EH (cell line): ENCODE measurements at regions not wholly inside any gene's neighbourhood (a gene's known extent, or its start where the extent isn't known, plus 50 kb on each side); places are given as distances from the start of the nearest gene placed in this dataset.
A peak's percentile ranks its signal among the peaks of the same experiment; 100 is the strongest.
"Not testable (repeated sequence)": the region's sequence is repeated elsewhere in the genome, so short reads cannot be mapped to it uniquely, and the experiment has no call there.

Experiments used
- DNase-seq: peaks from one replicate; pipeline ENCODE4 v3.0.0-alpha.2; 2015; ENCODE audit warnings: low read depth

DNA sequence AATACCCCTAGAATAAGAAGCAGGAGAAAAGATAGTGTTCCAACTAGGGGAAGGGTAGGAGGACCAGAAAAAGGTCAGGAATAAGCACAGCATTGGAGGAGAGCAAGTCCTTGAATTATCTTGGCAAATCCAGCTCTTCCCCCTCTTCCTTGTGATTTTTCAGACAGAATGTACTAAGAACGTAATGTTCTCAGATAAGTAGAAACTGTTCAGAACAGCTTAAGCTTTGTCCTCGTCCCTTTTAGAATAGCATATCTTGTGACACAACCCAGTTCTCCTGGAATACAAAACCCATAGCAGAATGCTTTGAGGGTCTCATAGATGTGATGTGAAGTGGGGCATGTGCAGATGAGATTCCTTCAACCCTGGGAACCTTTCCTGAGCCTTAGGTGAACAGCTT, 97.4 kb downstream of the EMB start:
- DNase-seq, result no peak

DNA sequence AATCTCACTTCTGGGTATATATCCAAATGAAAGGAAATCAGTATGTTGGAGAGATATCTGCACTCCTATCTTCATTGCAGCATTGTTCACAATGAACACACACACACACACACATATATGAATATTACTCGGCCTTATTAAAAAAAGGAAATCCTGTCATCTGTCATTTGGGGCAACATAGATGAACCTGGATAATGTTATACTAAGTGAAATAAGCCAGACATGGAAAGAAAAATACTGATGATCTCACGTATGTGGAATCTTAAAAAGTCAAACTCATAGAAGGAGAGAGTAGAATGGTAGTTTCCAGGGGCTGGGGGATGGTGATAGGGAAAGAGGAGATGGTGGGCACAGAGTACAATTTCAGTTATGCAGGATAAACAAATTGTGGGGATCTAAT, 100.3 kb downstream of the EMB start:
- DNase-seq, result no peak

DNA sequence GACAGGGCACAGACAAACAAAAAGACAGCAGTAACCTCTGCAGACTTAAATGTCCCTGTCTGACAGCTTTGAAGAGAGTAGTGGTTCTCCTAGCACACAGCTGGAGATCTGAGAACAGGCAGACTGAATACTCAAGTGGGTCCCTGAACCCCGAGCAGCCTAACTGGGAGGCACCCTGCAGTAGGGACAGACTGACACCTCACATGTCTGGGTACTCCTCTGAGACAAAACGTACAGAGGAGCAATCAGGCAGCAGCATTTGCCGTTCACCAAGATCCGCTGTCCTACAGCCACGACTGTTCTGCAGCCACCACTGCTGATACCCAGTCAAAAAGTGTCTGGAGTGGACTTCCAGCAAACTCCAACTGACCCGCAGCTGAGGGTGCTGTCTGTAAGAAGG, 110.5 kb downstream of the EMB start:
- not testable (repeated sequence) for DNase-seq

DNA sequence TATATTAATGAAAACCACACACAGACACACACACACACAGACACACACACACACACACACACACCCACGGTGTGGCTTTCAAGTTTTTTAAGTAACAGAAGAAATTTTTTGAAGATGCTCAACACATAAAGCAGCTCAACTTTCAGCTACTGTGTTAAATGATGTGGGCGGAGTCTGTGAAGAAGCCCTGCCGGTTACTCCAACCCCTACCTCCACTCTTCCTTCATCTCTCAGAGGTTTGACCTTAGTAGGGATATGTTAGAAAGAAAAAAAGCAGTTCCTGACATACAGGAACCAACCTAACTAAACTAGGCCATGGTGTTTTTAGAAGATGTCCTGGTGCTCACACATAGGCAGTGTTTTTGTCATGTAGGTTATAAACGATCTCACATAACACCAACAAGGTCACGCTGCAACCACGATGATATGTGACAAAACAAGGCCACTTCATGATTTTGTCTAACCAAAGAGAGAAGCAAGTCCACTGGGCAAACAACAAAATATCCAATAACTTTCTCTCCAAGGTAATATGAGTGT, 112.8 kb downstream of the EMB start:
- no peak for DNase-seq

DNA sequence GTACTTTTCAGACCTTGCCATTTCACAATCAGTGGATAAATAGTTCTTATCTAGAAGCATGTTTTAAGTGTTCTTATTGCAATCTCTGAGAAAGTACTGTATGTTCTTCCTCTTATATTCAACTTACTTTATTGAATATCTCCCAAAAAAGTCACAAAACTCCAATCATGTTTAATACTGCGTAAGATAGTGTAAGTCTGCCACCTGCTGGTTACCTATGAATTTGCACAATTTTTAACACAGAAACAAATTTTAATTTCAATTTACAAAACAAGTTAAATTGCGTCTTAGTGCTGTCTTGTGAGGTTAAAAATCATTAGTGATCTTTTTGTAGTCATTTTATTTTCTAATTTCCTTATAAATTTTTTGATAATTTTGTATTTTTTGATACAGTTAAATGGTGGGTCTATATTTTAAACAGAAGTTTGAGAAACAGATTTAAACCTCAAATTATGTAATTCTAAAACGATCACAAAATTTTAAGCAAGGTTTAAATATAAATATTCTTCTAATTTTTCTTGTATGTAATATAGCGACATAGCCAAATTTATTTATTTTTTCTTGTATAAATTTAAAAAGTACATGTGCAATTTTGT, 115.8 kb downstream of the EMB start:
- peak; percentile 22 for DNase-seq

DNA sequence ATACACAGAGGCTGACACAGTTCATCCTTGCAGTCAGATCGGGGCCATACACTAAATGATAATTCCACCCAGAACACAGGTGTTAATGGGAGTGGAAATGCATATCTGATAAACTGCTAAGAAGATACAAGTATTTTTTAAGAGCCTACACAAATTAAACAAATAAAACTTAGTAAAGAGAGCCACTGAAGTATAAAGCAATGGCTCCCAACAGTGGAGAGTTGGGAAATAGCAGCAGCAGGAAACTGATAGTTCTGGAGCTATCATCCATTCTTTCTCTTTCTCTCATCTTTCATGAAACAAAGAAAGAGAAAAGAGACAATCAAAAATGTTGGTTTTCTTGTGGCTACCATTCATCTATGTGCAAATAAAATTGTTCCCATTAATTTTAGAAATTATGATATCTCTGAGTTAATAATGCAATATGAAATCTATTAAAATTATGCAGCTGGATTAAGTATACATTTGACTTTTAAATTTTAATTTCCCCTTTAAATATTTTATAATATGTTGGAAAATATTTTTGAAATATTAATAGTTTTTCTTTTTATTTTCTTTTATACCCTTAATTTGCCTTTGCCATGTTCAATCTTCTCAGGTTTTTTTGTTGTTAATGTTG, 120.8 kb downstream of the EMB start:
- no peak for DNase-seq

DNA sequence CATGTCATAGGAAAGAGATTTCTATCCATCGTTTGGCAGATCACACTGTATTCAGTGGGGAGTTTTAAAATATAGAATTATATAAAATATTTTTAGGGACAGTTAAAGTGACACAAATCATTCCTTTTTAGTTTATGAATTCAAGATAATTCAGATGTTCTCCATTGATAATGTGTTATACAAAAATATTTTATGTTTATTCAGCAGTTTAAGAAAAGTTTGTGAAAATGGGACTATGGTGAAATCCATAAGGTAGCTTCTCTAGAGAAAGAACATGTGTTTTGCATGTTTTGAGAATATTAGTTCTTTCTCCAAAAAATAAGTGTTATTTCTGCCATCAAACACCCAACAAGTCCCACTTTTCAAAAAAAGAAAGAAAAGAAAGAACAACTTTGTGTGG, 122.9 kb downstream of the EMB start:
- DNase-seq, result no peak

DNA sequence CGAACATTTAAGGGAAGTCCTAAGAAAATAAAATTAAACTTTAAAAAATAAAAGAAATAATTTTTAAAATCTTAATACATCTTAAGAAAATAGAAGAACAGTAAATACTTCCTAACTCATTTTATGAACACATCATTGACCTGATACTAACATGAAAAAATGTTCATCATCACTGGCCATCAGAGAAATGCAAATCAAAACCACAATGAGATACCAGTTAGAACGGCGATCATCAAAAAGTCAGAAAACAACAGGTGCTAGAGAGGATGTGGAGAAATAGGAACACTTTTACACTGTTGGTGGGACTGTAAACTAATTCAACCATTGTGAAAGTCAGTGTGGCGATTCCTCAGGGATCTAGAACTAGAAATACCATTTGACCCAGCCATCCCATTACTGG, 134.6 kb downstream of the EMB start:
- DNase-seq, result not testable (repeated sequence)

DNA sequence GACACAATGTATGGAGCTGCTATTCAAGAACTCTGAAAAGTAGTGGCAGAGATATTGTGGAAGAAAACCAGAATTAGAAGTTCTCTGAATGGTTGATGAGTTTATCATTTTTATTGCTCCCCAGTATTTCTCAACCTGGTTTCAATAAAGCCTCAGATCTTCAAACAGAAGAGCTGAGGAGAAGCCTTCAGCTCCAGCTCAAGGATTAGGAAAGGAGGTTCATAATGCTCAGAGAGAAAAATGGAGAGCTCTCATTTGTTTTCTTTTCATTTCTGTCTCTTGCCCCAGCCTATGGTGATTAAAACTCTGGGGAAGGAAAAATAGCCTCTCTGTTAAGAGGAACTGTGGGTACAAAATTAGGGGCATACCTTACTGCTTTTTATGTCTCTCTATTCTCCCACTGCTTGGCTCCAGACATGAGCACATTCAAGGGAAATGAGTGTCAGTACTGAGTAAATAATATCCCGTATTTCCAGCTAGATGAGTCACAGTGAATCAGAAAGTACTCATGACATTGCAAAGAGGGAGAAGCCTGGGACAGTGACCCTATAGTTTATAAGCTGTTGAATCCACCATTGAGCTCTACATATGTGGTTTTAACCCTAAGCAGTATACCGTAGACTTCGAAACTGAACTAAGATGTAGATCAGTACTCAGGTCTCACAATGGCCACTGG, 138.1 kb downstream of the EMB start:
- DNase-seq, result peak; percentile 24

DNA sequence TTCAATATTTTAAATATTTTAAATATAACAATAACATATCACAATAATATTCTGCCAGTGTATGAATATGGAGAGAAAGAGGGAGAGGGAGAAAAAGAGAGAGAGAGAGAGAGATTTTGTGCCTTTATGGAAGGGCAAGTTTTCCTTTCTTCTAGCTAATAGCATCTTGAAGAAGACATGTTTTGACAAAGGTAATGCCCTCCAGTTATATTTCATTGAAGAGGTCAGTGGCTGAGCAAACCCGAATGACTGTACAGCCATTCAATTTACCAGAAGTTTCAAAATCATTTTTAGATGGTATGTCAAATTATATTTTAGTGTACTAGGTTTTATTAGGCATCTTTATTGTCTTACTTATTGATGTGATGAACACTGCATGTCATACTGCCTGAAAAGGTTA, 139.3 kb downstream of the EMB start:
- no peak for DNase-seq

DNA sequence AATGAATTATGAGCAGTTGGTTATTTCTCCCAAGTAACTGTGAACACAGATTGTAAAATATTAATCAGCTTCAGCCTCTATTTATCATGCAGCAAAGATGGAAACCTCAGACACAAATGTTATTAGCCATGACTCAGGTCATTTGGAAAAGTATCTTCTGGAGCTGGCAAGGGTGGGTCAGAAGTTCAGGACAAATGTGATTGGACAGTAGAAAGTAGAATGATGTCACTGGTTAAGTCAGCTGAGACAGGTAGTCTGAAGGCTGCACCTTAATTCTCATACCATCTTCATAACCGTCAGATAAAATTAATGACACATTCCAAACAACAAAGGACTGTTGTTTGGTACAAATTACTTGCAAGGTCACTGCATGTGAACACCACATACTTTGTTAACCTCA, 140.2 kb downstream of the EMB start:
- DNase-seq, result no peak

DNA sequence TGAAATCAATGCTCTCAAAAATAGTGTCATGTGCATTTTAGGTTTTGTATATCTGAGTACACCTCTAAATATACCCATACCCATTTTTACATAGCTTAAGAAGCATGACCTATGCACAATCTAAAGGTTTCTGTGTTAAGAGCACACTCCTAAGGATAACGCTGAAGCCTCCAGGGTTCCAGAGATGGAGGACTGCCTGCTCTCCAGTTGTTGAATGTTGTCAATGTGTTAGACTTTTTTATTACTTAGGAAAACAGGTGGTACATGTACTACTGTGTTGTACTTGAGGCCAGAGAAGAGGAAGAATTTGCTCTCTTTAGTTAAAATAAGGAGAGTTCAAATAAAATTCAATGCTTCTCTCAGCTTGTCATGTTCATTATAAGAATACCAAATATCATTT, 141.2 kb downstream of the EMB start:
- DNase-seq, result no peak

DNA sequence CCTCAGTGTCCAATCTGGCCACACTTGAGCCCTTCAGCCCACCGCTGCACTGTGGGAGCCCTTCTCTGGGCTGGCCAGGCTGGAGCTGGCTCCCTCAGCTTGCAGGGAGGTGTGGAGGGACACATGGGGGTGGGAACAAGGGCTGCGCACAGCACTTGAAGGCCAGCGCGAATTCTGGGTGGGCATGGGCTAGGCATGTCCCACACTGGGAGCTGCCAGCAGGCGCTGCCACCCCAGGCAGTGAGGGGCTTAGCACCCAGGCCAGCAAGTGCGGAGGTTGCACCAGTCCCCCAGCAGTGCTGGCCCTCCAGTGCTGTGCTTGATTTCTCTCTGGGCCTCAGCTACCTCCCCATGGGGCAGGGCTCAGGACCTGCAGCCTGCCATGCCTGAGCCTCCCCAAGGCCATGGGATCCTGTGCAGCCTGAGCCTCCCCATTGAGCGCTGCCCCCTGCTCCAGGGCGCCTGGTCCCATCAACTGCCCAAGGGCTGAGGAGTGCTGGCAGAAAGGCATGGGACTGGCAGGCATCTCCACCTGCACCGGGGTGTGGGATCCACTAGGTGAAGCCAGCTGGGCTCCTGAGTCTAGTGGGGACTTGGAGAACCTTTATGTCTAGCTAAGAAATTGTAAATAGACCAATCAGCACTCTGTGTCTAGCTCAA, 148.2 kb downstream of the EMB start:
- no peak for DNase-seq

DNA sequence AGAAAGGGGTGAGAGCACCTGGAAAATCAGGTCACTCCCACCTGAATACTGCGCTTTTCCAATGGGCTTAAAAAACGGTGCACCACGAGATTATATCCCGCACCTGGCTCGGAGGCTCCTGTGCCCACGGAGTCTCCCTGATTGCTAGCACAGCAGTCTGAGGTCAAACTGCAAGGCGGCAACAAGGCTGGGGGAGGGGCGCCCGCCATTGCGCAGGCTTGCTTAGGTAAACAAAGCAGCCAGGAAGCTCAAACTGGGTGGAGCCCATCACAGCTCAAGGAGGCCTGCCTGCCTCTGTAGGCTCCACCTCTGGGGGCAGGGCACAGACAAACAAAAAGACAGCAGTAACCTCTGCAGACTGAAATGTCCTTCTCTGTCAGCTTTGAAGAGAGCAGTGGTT, 160.6 kb downstream of the EMB start:
- not testable (repeated sequence) for DNase-seq
